ENCODE measurements at regions not wholly inside any gene's neighbourhood (a gene's known extent, or its start where the extent isn't known, plus 50 kb on each side); places are given as distances from the start of the nearest gene placed in this dataset.
"Not testable (repeated sequence)": the region's sequence is repeated elsewhere in the genome, so short reads cannot be mapped to it uniquely, and the experiment has no call there.

DNA sequence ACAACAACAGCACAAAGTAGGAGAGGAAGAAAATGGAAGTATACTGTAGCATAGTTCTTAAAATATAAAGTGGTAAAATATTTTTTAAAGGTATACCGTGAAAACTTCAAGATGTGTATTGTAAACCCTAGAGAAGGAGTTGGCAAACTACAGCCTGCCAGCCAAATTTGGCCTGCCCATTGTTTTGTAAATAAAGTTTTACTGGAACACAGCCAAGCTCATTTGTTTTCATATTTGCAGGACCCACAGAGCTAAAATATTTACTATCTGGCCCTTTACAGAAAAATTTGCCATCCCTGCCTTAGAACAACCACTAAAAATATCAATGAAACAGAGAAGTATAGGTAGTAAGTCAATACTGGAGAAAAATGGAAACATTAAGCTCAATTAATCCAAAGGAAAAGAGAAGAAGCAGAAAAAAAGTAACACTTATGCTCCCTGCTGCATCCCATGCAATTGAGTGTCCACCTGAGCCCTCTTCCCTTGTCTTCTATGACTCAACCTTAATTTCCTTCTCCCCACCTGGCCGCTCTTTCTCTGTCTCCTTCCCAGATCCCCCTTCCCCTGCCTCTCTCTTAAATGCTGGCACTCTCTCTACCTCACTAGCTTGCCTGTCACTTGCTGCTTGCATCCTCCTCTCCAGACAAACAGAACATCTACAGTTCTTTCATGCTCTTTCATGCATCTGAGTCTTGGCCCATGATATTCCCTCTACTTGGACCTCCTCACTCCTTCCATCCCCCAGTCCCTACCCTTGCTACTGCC, 50.6 kb upstream of the FER start:
- H3K36me3 ChIP-seq (ENCODE audit: insufficient read depth, low read length), result no peaks in the 10 kb centered on the region
- no peaks in the 10 kb centered on the region for H3K27me3 ChIP-seq (ENCODE audit: control insufficient read depth, insufficient read depth, low read length)
- H3K9ac ChIP-seq (ENCODE audit: low read depth, low read length), result no peak overlapping the region
- H3K4me2 ChIP-seq (ENCODE audit: low read length), result no peak overlapping the region
- no peaks in the 10 kb centered on the region for H3K4me1 ChIP-seq (ENCODE audit: control insufficient read depth, insufficient read depth, low read length)
- H3K4me3 ChIP-seq (ENCODE audit: low read length), result no peak overlapping the region
- no peaks in the 10 kb centered on the region for H3K9me3 ChIP-seq (replicated peaks; ENCODE audit: low read length)

DNA sequence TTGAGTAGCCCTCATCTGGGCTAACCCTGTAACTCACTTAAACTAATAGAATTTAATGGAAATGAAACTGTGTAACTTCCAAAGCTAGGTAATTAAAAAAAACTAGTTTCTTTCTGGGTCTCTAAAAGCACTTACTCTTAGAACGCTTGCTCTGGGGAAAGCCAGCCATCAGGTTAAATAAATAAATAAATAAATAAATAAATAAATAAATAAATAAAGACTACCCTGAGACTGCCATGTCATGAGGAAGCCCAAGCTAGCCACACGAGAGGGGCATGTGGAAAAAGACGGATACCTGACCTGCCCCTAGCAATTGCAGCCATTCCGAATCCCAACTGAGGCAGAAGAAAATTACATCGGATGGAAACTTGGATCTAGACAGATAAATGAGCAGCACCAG, 51.3 kb upstream of the FER start:
- H3K36me3 ChIP-seq (ENCODE audit: insufficient read depth, low read length), result no peaks in the 10 kb centered on the region
- no peak overlapping the region for H3K4me3 ChIP-seq (ENCODE audit: low read length)
- no peak overlapping the region for H3K9ac ChIP-seq (ENCODE audit: low read depth, low read length)
- H3K4me2 ChIP-seq (ENCODE audit: low read length), result no peak overlapping the region
- no peaks in the 10 kb centered on the region for H3K27me3 ChIP-seq (ENCODE audit: control insufficient read depth, insufficient read depth, low read length)
- H3K4me1 ChIP-seq (ENCODE audit: control insufficient read depth, insufficient read depth, low read length), result no peaks in the 10 kb centered on the region
- H3K9me3 ChIP-seq (replicated peaks; ENCODE audit: low read length), result no peaks in the 10 kb centered on the region

DNA sequence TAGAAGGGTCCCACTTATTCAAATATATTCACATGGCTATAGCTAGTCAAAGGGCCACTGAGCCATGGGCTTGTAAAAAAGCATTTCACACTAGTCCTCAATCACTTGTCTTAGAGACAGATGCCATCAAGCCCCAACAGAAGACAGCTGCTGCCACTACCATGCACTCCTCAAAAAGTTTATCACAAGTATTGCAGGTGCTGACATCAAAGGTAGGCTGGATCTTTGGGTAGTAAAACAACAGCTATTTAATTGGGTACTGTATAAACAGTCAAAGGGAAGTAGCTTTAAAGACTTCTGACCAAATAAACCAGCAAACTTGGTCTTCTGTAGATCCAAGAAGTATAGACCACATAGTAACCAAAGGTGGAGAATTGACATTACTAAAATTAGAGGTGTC, 59.2 kb upstream of the FER start:
- no peaks in the 10 kb centered on the region for H3K36me3 ChIP-seq (ENCODE audit: insufficient read depth, low read length)

DNA sequence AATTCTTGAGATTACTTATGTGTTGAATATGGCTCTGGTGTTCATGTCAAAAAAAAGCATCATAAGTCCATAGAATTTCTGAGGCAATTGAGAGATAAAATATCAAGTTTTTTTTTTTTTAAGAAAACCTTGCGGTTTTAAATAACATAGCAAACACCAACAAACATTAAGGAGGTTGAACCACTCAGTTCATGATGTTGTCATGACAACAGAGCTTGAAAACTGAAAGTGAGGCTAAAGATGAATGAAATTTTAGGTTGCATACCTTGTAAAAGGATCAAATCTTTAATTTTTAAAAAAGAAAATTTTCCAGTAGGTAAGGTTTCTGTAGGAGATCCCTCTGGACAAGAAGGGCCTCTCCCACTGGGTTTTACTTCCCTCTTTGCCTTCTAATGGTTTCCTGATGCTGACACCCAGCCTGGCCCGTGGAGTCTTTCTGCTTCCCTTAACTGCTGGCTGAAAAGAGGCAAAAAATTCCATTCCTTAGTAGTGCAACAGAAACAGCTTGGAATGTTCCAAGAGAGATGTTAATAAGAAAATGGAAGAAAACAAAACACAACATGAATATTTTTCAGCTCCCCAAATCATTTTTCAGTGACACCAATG, 60.0 kb upstream of the FER start:
- Histone ChIP-seq H3K4me2 (ENCODE audit: low read length) (no peak overlapping the region), H3K9me3 (replicated peaks; ENCODE audit: low read length) (no peaks in the 10 kb centered on the region), H3K4me3 (ENCODE audit: low read length) (no peak overlapping the region), H3K4me1 (ENCODE audit: control insufficient read depth, insufficient read depth, low read length) (no peaks in the 10 kb centered on the region), H3K27me3 (ENCODE audit: control insufficient read depth, insufficient read depth, low read length) (no peaks in the 10 kb centered on the region), H3K36me3 (ENCODE audit: insufficient read depth, low read length) (no peaks in the 10 kb centered on the region), H3K9ac (ENCODE audit: low read depth, low read length) (no peak overlapping the region)

More for the DNA sequence above, 59.2 kb upstream of the FER start:
- Histone ChIP-seq H3K9ac (ENCODE audit: low read depth, low read length) (no peak overlapping the region), H3K4me2 (ENCODE audit: low read length) (no peak overlapping the region), H3K4me1 (ENCODE audit: control insufficient read depth, insufficient read depth, low read length) (no peaks in the 10 kb centered on the region), H3K4me3 (ENCODE audit: low read length) (no peak overlapping the region), H3K9me3 (replicated peaks; ENCODE audit: low read length) (no peaks in the 10 kb centered on the region), H3K27me3 (ENCODE audit: control insufficient read depth, insufficient read depth, low read length) (no peaks in the 10 kb centered on the region)

DNA sequence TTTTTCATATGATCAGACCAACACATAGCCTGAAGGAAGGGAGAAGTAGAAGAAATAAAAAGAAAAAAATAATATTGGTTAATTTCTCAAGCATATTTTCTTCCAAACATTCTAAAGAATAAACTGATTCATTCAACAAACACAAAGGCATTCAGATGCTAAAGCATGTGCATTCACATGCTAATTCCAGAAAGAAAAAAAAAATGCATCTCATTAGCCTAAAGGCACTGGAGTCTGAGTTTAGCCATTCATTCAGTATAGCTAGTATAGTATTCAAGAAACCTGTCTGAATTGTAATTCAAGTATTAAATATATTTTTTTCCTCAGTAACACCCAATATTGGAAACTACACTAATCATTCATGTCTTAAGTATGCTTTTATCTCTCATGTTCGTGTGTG, 61.0 kb upstream of the FER start:
- Histone ChIP-seq H3K9me3 (replicated peaks; ENCODE audit: low read length) (no peaks in the 10 kb centered on the region), H3K27me3 (ENCODE audit: control insufficient read depth, insufficient read depth, low read length) (no peaks in the 10 kb centered on the region), H3K4me3 (ENCODE audit: low read length) (no peak overlapping the region), H3K36me3 (ENCODE audit: insufficient read depth, low read length) (no peaks in the 10 kb centered on the region), H3K4me2 (ENCODE audit: low read length) (no peak overlapping the region), H3K4me1 (ENCODE audit: control insufficient read depth, insufficient read depth, low read length) (no peaks in the 10 kb centered on the region), H3K9ac (ENCODE audit: low read depth, low read length) (no peak overlapping the region)

DNA sequence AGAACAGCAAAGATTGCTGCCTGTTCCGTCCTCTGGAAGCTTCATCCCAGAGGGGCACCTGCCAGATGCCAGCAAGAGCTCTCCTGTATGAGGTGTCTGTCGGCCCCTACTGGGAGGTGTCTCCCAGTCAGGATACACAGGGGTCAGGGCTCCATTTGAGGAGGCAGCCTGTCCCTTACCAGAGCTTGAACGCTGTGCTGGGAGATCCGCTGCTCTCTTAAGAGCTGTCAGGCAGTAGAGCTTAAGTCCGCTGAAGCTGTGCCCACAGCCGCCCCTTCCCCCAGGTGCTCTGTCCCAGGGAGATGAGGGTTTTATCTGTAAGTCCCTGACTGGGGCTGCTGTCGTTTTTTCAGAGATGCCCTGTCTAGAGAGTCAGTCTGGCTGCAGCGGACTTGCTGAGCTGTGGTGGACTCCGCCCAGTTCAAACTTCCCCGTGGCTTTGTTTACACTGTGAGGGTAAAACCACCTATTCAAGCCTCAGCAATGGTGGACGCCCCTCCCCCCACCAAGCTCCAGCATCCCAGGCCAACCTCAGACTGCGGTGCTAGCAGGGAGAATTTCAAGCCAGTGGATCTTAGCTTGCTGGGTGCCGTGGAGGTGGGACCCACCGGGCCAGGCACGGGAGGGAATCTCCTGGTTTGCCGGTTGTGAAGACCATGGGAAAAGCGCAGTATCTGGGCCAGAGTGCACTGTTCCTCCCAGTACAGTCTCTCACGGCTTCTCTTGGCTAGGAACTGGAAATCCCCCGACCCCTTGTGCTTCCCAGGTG, 62.1 kb upstream of the FER start:
- H3K4me3 ChIP-seq (ENCODE audit: low read length); H3K9me3 ChIP-seq (replicated peaks; ENCODE audit: low read length): not testable (repeated sequence)

DNA sequence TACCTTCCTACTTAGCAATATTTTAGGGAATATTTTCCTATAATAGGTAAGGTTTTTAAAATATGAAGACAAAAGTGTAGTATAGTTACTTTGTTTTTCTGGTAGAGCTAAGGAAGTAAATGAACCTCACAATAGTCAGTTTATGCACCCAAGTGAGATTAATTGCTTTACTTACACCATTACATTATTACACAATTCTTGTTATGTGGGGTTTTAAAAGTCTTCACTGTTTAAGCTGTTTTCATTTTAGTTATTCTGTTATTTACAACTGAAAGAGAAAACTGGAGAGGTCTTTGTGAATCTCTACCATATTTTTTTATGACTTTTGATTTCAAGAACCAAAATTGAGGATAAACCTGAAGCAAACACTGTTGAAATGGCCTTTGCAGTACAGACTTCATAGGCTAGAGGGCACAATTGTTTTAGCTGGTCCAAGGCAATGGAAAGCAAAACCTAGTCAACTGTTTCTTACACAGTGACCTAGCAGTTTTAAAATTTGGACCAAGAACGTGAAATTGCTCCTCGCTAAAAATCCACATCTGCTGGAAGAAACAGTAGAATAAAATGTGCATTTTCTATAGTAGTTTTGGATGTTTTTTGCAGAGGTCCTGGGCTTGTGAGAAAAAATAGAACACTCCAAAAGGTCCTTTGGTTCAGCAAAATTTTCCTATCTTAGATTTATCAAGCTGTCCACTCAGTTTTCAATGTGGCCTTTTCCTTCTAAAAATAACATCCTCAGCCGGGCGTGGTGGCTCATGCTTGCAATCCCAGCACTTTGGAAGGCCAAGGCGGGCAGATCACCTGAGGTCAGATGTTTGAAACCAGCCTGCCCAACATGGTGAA, 66.4 kb upstream of the FER start:
- Histone ChIP-seq H3K27me3 (ENCODE audit: control insufficient read depth, insufficient read depth, low read length) (no peaks in the 10 kb centered on the region), H3K4me3 (ENCODE audit: low read length) (peak overlapping the region; percentile 38), H3K9ac (ENCODE audit: low read depth, low read length) (peak overlapping the region; percentile 51), H3K9me3 (replicated peaks; ENCODE audit: low read length) (no peaks in the 10 kb centered on the region), H3K4me1 (ENCODE audit: control insufficient read depth, insufficient read depth, low read length) (no peaks in the 10 kb centered on the region), H3K4me2 (ENCODE audit: low read length) (peak overlapping the region; percentile 65), H3K36me3 (ENCODE audit: insufficient read depth, low read length) (no peaks in the 10 kb centered on the region)

More for the DNA sequence above, 62.1 kb upstream of the FER start:
- H3K27me3 ChIP-seq (ENCODE audit: control insufficient read depth, insufficient read depth, low read length); H3K36me3 ChIP-seq (ENCODE audit: insufficient read depth, low read length); H3K4me2 ChIP-seq (ENCODE audit: low read length); H3K4me1 ChIP-seq (ENCODE audit: control insufficient read depth, insufficient read depth, low read length); H3K9ac ChIP-seq (ENCODE audit: low read depth, low read length): not testable (repeated sequence)

DNA sequence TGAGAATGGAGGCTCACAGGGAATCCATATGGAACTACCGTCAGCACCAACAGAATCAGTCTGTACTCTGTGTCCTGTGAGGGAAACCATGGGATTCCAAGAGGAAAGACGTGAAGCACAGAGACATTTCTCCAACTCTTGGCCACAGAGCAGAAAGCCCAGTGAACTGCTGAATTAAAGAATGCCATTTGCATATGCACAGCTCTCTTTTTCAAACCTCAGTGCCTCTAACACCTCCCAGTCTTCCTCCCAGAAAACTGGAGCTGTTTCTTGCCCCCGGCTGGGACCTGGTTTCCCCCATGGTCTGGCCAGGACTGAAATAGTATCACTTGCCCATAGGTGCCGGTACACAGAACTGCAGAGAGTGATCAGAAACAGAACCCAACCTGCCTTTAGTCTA, 69.6 kb upstream of the FER start:
- no peak overlapping the region for H3K4me3 ChIP-seq (ENCODE audit: low read length)
- H3K9me3 ChIP-seq (replicated peaks; ENCODE audit: low read length), result no peaks in the 10 kb centered on the region
- H3K9ac ChIP-seq (ENCODE audit: low read depth, low read length), result no peak overlapping the region
- no peak overlapping the region for H3K4me2 ChIP-seq (ENCODE audit: low read length)
- no peaks in the 10 kb centered on the region for H3K36me3 ChIP-seq (ENCODE audit: insufficient read depth, low read length)
- H3K4me1 ChIP-seq (ENCODE audit: control insufficient read depth, insufficient read depth, low read length), result no peaks in the 10 kb centered on the region
- no peaks in the 10 kb centered on the region for H3K27me3 ChIP-seq (ENCODE audit: control insufficient read depth, insufficient read depth, low read length)

DNA sequence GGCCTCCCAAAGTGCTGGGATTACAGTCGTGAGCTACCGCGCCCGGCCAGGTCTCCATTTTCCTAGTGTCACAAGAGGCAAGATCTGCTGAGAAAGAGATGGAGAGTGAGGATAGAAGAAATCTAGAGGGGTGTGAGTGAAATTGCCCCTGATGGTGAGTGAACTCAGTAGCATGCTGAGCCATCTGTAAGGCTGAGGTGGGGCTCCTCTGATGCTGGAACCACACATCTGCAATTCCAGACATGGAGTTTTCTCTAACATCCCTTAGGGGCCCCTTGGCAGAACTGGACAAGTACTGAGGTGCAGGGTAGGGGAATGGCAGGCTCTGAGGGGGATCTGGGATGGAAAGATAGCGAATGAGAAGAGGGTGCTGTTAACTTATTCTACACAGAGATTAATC, 72.0 kb upstream of the FER start:
- no peaks in the 10 kb centered on the region for H3K4me1 ChIP-seq (ENCODE audit: control insufficient read depth, insufficient read depth, low read length)
- no peak overlapping the region for H3K4me3 ChIP-seq (ENCODE audit: low read length)
- H3K36me3 ChIP-seq (ENCODE audit: insufficient read depth, low read length), result no peaks in the 10 kb centered on the region
- no peaks in the 10 kb centered on the region for H3K9me3 ChIP-seq (replicated peaks; ENCODE audit: low read length)
- no peak overlapping the region for H3K4me2 ChIP-seq (ENCODE audit: low read length)
- H3K9ac ChIP-seq (ENCODE audit: low read depth, low read length), result no peak overlapping the region
- no peaks in the 10 kb centered on the region for H3K27me3 ChIP-seq (ENCODE audit: control insufficient read depth, insufficient read depth, low read length)

DNA sequence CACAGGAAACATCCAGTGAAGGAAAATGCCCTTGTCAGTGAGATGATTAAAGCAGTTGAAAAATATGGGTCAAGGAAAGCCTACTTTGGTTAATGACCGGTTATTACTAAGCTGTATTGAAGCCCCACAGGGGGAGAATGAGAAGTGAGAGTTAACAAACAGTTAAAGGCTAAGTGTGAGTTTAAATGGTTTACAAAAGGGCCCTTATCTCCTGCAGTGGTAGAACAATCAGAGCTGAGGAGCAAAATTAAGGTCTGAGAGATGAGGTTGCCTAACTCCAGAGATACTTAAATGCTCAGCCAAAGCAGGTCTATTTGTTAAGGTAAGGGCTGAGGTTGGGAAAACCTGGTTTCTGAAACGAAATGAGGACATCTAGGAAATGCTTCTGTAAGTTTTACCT, 75.1 kb upstream of the FER start:
- Histone ChIP-seq H3K27me3 (ENCODE audit: control insufficient read depth, insufficient read depth, low read length) (no peaks in the 10 kb centered on the region), H3K9me3 (replicated peaks; ENCODE audit: low read length) (no peaks in the 10 kb centered on the region), H3K4me2 (ENCODE audit: low read length) (no peak overlapping the region), H3K4me1 (ENCODE audit: control insufficient read depth, insufficient read depth, low read length) (no peaks in the 10 kb centered on the region), H3K9ac (ENCODE audit: low read depth, low read length) (no peak overlapping the region), H3K4me3 (ENCODE audit: low read length) (no peak overlapping the region), H3K36me3 (ENCODE audit: insufficient read depth, low read length) (no peaks in the 10 kb centered on the region)

DNA sequence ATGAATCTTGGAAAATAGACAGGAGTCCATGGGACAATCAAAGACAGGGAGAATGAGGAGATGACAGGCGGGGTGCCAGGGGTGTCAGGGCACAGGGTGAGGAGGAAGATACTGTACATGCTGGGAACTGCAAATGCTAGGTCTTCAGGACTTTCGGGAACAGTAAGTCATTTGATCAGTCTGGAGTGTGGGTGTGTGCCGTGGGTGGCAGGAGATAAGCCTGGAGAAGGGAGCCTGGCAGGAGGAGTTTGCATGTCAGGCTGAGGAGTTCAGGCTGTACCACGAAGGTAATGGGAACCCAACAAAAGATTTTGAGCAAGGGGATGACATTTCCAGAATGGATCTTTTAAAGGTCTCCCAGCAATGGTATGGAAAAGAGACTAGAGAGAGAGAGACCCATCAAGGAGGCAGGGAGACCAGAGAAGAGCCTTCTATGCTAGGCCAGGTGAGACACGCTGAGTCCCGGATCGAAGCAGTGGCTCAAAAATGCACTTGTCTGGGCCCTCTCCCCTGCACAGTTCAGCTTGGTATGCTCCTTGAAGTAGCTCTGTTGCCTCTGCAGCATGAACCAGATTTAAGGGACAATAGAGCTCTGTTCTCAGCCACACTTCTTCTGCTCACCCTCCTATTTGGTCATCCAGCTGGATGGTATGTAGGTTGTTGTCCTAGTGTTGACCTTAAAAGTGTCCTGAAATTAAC, 77.0 kb upstream of the FER start:
- no peak overlapping the region for H3K9ac ChIP-seq (ENCODE audit: low read depth, low read length)
- H3K4me2 ChIP-seq (ENCODE audit: low read length), result no peak overlapping the region
- H3K36me3 ChIP-seq (ENCODE audit: insufficient read depth, low read length), result no peaks in the 10 kb centered on the region
- no peaks in the 10 kb centered on the region for H3K9me3 ChIP-seq (replicated peaks; ENCODE audit: low read length)
- H3K4me1 ChIP-seq (ENCODE audit: control insufficient read depth, insufficient read depth, low read length), result no peaks in the 10 kb centered on the region
- no peak overlapping the region for H3K4me3 ChIP-seq (ENCODE audit: low read length)
- no peaks in the 10 kb centered on the region for H3K27me3 ChIP-seq (ENCODE audit: control insufficient read depth, insufficient read depth, low read length)
